ENCODE measurements at regions not wholly inside any gene's neighbourhood (a gene's known extent, or its start where the extent isn't known, plus 50 kb on each side); places are given as distances from the start of the nearest gene placed in this dataset.

GRCh38 chr5:66367814-66368541, 223.9 kb downstream of the SREK1 start:
- TF ChIP-seq CTCF (conservative IDR thresholded peaks at IDR 0.05; ENCODE audit: low read length) (no peak), EZH2phosphoT487 (IDR thresholded peaks at IDR 0.05; ENCODE audit: borderline replicate concordance, low read depth, low read length) (no peak)
